Activated naive CD8-positive, alpha-beta T cell treated with anti-CD3 and anti-CD28 coated beads, Interleukin-2, amount 50 U/mL, for 16 hours (primary cell): ENCODE measurements at regions not wholly inside any gene's neighbourhood (a gene's known extent, or its start where the extent isn't known, plus 50 kb on each side); places are given as distances from the start of the nearest gene placed in this dataset.
A peak's percentile ranks its signal among the peaks of the same experiment; 100 is the strongest.

Experiments
- DNase-seq: peaks from one replicate; pipeline ENCODE4 v3.0.0-alpha.2; 2020; ENCODE audit warnings: low read depth, low spot score

- no peak for DNase-seq
These were observed 99.4 kb downstream of the YTHDF1 start for GRCh38 chr20:63116412-63117106.

GRCh38 chr20:63115651-63116411 is 100.1 kb downstream of the YTHDF1 start:
- DNase-seq: no peak

GRCh38 chr20:63114693-63115311 is 101.1 kb downstream of the YTHDF1 start:
- DNase-seq: no peak

- DNase-seq: no peak
These were observed 101.8 kb downstream of the YTHDF1 start for GRCh38 chr20:63114006-63114692.

- DNase-seq: no peak
These were observed 103.3 kb downstream of the YTHDF1 start for GRCh38 chr20:63112491-63113219.

GRCh38 chr20:63108247-63108646 is 101.5 kb upstream of the BHLHE23 start:
- no peak for DNase-seq

GRCh38 chr20:63107449-63108200 is 100.9 kb upstream of the BHLHE23 start:
- DNase-seq: no peak

- DNase-seq: no peak
These were observed 100.1 kb upstream of the BHLHE23 start for GRCh38 chr20:63106765-63107448.

GRCh38 chr20:63106108-63106764 is 99.5 kb upstream of the BHLHE23 start:
- DNase-seq: no peak

- DNase-seq: no peak
These were observed 98.7 kb upstream of the BHLHE23 start for GRCh38 chr20:63105211-63106107.

GRCh38 chr20:63104312-63105181 is 97.8 kb upstream of the BHLHE23 start:
- no peak for DNase-seq

GRCh38 chr20:63103402-63104311 is 96.9 kb upstream of the BHLHE23 start:
- no peak for DNase-seq

- DNase-seq: peak; percentile 40
These were observed 96.1 kb upstream of the BHLHE23 start for GRCh38 chr20:63102721-63103375.

- peak; percentile 34 for DNase-seq
These were observed 95.3 kb upstream of the BHLHE23 start for GRCh38 chr20:63101781-63102720.
